MM.1S (cell line): ENCODE measurements at regions not wholly inside any gene's neighbourhood (a gene's known extent, or its start where the extent isn't known, plus 50 kb on each side); places are given as distances from the start of the nearest gene placed in this dataset.

Experiments
- DNase-seq: peaks from one replicate; pipeline ENCODE4 v3.0.0-alpha.2; 2015
- H2AFZ ChIP-seq: fragments of 300-600 bp; sonication (generic); 2 replicates; pipeline ENCODE4 v1.6.0; 2016; ENCODE audit warnings: antibody characterized with exemption, low read length
- H3F3A ChIP-seq: fragments of 300-600 bp; sonication (generic); 2 replicates; pipeline ENCODE4 v1.6.1; 2016; ENCODE audit warnings: mild to moderate bottlenecking, antibody characterized with exemption, low read length, moderate library complexity, mixed read lengths; ENCODE audit not compliant: insufficient read depth
- H3K27ac ChIP-seq: fragments of 300-600 bp; sonication (generic); 2 replicates; pipeline ENCODE4 v1.5.1; 2016; ENCODE audit warnings: mild to moderate bottlenecking, low read length
- H3K27me3 ChIP-seq: fragments of 300-600 bp; sonication (generic); replicated peaks from 2 replicates; pipeline ENCODE4 v1.6.0; 2016; ENCODE audit warnings: low read length; ENCODE audit not compliant: insufficient read depth
- H3K36me3 ChIP-seq: fragments of 300-600 bp; sonication (generic); replicated peaks from 2 replicates; pipeline ENCODE4 v1.6.1; 2016; ENCODE audit warnings: mild to moderate bottlenecking, low read length, mixed read lengths; ENCODE audit not compliant: insufficient read depth
- H3K4me1 ChIP-seq: fragments of 300-600 bp; sonication (generic); 2 replicates; pipeline ENCODE4 v1.6.1; 2016; ENCODE audit warnings: low read length, mixed read lengths
- H3K4me2 ChIP-seq: fragments of 300-600 bp; sonication (generic); 2 replicates; pipeline ENCODE4 v1.6.0; 2016; ENCODE audit warnings: low read depth, low read length
- H3K4me3 ChIP-seq: fragments of 300-600 bp; sonication (generic); 2 replicates; pipeline ENCODE4 v1.5.1; 2016; ENCODE audit warnings: low read length, mixed read lengths
- H3K79me2 ChIP-seq: fragments of 300-600 bp; sonication (generic); 2 replicates; pipeline ENCODE4 v1.6.1; 2016; ENCODE audit warnings: mixed run types, low read length, mixed read lengths
- H3K9ac ChIP-seq: fragments of 300-600 bp; sonication (generic); 2 replicates; pipeline ENCODE4 v1.6.1; 2016; ENCODE audit warnings: low read length, mixed read lengths
- H3K9me2 ChIP-seq: fragments of 300-600 bp; sonication (generic); replicated peaks from 2 replicates; pipeline ENCODE4 v1.6.1; 2016; ENCODE audit warnings: mild to moderate bottlenecking, low read length, mixed read lengths; ENCODE audit not compliant: insufficient read depth
- H3K9me3 ChIP-seq: fragments of 300-600 bp; sonication (generic); replicated peaks from 2 replicates; pipeline ENCODE4 v1.6.1; 2016; ENCODE audit warnings: mild to moderate bottlenecking, low read length, mixed read lengths; ENCODE audit not compliant: insufficient read depth
- H4K20me1 ChIP-seq: fragments of 300-600 bp; sonication (generic); 2 replicates; pipeline ENCODE4 v1.6.1; 2016; ENCODE audit warnings: mild to moderate bottlenecking, low read length, moderate library complexity, mixed read lengths; ENCODE audit not compliant: insufficient read depth
- CTCF ChIP-seq: fragments of 300-600 bp; sonication (generic); IDR thresholded peaks from 2 replicates; pipeline ENCODE4 v1.5.1; 2016; ENCODE audit warnings: antibody characterized with exemption, low read length, mixed read lengths
- EZH2 ChIP-seq: fragments of 300-600 bp; sonication (generic); optimal IDR thresholded peaks from 2 replicates; pipeline ENCODE3; 2017; ENCODE audit warnings: low read depth, mild to moderate bottlenecking, antibody characterized with exemption, low read length, mixed read lengths
- EZH2phosphoT487 ChIP-seq: fragments of 300-600 bp; sonication (generic); IDR thresholded peaks from 2 replicates; pipeline ENCODE4 v1.6.1; 2018; ENCODE audit warnings: antibody characterized with exemption, low read length

- H3K4me2 ChIP-seq: no peak overlapping the region
- no peaks in the 10 kb centered on the region for H3K79me2 ChIP-seq
- no peak overlapping the region for H3K9ac ChIP-seq
- H3K4me1 ChIP-seq: no peaks in the 10 kb centered on the region
- H3K9me3 ChIP-seq: no peaks in the 10 kb centered on the region
- no peak overlapping the region for H3K27ac ChIP-seq
- no peak for TF ChIP-seq CTCF
- no peak for TF ChIP-seq EZH2
- no peak for TF ChIP-seq EZH2phosphoT487
- H3K36me3 ChIP-seq: no peaks in the 10 kb centered on the region
- no peaks in the 10 kb centered on the region for H3K27me3 ChIP-seq
- DNase-seq: no peak
- no peaks in the 10 kb centered on the region for H3K9me2 ChIP-seq
- no peaks in the 10 kb centered on the region for H4K20me1 ChIP-seq
- H2AFZ ChIP-seq: no peak overlapping the region
- H3K4me3 ChIP-seq: no peak overlapping the region
- H3F3A ChIP-seq: no peaks in the 10 kb centered on the region
These were observed 564.3 kb downstream of the CMPK2 start for GRCh38 chr2:6301426-6301825.

- Histone ChIP-seq H3K27me3 (no peaks in the 10 kb centered on the region), H2AFZ (no peak overlapping the region), H3K4me3 (no peak overlapping the region), H3K79me2 (no peaks in the 10 kb centered on the region), H3F3A (no peaks in the 10 kb centered on the region), H3K9me3 (no peaks in the 10 kb centered on the region), H3K4me2 (no peak overlapping the region), H3K9me2 (no peaks in the 10 kb centered on the region), H3K27ac (no peak overlapping the region), H3K36me3 (no peaks in the 10 kb centered on the region), H3K4me1 (no peaks in the 10 kb centered on the region), H4K20me1 (no peaks in the 10 kb centered on the region), H3K9ac (no peak overlapping the region)
- DNase-seq: no peak
- no peak for TF ChIP-seq EZH2
These were observed 556.7 kb downstream of the CMPK2 start for GRCh38 chr2:6308986-6309385.

- no peak for DNase-seq
- Histone ChIP-seq H3K9me3 (no peaks in the 10 kb centered on the region), H2AFZ (no peak overlapping the region), H3K27me3 (no peaks in the 10 kb centered on the region), H3K36me3 (no peaks in the 10 kb centered on the region), H3K4me1 (no peaks in the 10 kb centered on the region), H3K79me2 (no peaks in the 10 kb centered on the region), H3K9me2 (no peaks in the 10 kb centered on the region), H4K20me1 (no peaks in the 10 kb centered on the region), H3F3A (no peaks in the 10 kb centered on the region), H3K4me3 (no peak overlapping the region), H3K4me2 (no peak overlapping the region), H3K27ac (no peak overlapping the region), H3K9ac (no peak overlapping the region)
- TF ChIP-seq EZH2phosphoT487 (no peak), EZH2 (no peak), CTCF (no peak)
These were observed 556.1 kb downstream of the CMPK2 start for GRCh38 chr2:6309415-6310255.
